Suppressor macrophage treated with lipopolysaccharide for 4 hours (primary cell): ENCODE measurements at regions not wholly inside any gene's neighbourhood (a gene's known extent, or its start where the extent isn't known, plus 50 kb on each side); places are given as distances from the start of the nearest gene placed in this dataset.

Experiments used
- DNase-seq: peaks from one replicate; pipeline ENCODE4 v3.0.0-alpha.2; 2020

DNA sequence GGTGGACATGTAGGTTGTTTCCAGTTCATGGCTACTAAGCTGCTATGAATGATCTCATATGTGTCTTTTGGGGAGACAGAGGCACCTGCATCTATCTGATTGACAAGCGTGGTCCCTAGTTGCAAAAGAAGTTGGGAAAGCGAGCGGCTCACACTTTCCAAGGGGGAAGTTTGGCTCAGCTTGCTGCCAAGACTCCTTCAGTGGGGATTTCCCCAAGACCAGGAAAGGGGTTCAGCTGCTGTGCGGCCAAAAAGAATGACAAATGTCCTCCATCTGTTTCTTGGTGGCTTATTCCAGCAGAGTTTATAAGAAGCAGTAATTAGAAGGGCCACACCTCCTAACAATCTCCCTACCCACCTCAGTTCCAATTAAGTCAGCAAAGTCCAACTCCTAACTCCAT is 128.5 kb upstream of the GALNT2 start:
- DNase-seq, result peak; percentile 22

DNA sequence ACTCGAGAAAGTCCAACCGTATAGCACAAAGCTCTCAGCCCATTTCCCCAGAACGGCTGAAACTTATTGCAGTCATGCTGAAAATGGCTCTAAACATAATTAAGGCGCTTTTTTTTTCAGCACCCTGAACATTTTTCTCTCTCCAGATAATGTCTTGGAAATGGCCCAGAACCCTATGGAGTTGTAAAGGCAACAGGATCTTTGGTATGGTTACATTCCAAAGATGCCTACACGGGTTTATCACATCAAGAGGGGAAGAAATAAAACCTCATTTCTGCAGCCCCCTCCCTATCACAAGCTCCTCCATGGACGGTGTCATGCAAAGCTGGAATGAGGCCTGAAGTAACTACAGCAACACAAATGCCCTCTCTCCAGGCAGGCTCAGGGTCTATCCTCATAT is 126.4 kb upstream of the GALNT2 start:
- no peak for DNase-seq

DNA sequence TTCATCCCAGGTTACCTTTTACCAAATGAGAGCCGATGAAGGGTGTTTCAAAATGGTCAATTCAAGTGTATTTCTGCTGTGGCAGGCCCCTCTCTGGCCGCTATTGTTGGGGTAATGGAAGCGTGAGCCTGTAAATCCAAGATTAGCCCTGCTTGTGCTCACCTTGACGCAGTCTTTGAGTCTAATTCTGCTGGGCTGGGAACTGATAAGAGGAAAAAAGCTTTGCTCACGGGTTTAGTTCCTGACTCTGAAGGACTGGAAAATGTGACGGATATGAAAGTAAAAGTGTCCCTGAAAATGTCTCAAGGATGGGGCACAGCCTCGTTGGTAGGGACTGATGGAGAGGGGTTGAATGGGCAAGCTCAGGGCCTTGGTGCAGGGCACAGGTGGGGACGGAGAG is 125.9 kb upstream of the GALNT2 start:
- no peak for DNase-seq

DNA sequence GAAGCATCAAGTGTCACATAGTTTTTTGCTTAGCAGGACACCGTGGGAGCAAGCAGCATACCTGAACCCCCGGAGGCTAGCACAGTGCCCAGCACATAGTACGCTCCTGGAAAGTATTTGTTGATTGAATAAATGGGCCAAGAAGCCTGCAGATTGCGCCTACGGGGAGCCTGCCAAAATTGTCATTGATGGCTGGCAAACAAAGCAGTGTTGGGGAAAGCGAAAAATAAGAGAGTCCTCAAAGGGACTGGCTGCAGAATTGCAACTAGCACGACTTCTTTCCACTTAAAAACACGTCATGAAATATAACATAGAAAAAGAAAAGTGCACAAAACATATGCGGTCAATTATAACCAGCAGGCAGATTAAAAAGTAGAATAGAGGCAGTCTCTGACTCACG is 125.2 kb upstream of the GALNT2 start:
- DNase-seq, result no peak

DNA sequence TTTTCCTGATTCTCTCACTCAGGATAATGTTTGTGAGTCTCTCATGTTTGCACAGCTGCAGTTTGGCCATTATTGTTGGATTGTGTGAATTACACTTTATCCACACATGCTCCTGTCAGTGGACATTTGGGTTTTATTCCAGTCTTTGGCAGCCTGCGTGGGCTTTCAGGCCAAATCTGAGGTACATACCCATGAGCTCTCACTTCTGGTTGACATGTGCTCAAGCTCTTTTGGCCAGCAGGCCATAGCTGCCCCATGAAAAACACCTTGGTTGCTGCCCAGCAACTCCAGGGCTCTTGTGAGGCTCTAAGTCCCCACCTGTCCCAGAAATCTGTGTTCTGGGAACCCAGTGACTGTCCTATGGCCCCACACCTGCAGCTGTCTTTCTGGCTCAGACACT is 124.5 kb upstream of the GALNT2 start:
- no peak for DNase-seq

DNA sequence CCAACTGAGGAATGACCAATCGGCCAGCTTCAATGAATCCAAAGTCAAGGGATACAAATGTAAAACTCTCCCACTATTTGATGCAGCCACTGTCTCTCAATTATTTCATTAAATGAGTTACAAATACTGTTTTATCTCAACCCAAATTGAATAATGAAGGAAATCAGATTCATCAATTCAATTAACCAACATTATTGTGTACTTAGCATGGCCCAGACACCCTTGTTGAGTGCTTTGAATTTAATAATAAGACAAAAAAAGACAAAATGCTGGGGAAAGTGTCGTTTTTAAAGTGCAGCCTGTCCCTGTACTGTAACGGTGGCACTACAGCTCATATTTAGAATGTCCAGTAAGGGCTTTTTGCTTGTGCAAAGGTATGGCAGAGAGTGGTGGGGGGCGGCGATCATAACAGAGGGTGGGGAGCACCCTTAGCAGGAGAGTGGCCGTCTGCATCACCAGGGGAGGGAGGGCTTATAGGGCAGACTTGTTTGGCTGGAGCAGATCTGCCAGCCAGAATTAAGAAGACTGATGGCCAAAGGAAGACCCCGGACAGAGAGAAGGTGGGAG is 123.8 kb upstream of the GALNT2 start:
- DNase-seq, result no peak

DNA sequence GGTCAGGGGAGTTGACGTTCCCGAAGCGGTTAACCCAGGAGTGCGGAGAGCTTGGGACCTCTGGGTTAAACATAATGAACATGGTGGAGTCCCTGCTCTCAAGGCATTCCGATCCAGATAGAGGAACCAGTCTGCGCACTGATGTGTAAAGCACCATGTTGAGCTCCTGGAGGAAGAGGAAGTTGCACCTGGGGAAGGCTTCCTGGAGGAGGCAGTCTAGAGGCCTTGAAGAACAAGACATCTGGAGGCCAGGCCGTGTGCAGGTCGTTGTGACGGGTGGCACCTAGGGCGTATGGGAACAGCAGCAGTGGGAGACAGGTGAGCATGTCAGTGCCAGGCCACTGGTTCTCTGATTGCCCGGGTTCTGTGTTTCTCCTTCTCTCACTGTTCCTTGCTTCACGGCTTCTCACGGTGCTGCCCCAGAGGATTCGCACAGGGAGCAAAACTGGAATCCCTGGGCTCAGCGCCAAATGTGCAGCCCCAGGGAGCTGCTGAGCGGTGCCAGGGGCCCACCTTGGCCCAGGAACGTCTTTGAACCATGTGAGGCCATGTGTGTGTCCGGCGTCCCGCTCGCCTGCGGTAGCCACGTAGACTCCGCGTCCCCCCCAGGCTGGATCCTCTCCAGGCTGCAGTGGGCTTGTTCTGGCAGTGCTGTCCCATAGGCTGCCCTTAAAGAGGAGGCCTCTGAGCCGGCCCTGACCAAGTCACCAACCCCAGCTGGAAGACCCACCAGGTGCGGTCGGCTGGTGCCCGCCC is 122.9 kb upstream of the GALNT2 start:
- no peak for DNase-seq

DNA sequence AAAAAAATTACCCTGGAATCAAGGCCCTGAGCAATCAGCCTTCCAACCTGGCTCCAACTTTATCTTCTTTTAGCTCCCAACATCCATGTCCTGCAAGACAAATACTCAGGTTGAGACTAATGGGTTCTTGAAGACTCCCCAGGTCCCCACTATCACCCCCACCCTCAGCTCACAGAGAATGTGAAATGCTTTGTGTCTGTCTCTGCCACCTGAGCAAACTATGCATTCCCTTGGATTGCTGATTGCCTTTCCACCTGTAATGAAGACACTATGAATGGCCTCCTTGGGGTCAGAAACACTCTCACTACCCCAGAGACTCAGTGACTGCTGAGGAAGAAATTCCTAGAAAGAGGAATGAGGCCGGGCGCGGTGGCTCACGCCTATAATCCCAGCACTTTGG is 121.2 kb upstream of the GALNT2 start:
- DNase-seq, result no peak

DNA sequence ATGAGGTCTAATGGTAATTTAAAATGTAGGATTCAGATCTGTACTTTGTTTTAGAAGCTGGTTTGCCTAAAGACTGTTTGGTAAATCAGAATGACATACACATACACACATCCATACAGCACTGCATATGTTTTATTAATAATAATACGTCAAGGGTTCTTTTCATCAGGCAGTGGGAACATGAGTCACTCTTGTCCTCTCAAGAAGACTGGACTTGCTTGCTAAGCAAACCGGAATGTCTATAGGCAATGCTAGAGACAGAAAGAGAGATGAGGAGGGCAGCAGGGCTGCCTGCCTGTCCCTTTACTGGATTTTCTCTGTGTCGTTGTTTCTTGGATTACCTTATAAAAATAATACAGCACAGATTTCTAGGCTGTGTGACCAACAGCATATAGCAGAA is 119.1 kb upstream of the GALNT2 start:
- no peak for DNase-seq

DNA sequence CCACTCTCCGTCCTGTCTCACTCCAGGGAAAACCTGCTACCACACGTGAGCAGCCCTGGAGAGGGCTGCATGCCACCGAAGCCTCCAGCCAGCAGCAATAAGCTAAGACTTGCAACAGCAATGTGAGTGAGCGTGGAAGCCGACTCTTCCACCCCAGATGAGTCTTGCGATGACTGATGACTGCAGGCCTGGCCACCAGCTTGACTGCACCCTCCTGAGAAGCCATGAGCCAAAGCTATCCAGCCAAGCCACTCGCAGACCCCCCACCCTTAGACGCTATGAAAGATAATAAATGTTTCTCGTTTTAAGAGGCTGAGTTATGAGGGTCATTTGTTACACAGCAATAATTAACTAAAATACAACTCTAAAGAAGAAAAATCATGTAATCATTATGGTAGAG is 118.6 kb upstream of the GALNT2 start:
- no peak for DNase-seq

DNA sequence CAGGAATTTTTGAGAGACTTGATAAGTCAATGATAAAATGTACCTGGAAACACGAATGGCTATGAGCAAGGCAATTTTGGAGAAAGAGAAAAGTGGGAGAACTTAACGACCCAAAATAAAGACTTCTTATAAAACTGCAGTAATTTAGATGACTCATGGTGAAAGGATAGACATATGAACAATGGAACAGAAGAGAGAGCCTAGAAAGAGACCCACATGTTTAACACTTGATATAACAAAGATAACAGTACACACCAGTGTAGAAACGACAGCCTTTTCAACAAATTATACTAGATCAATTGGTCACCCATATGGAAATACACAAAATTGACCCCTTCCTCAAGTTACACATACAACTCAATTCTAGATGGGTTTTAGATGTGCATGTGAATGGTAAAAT is 117.5 kb upstream of the GALNT2 start:
- no peak for DNase-seq

DNA sequence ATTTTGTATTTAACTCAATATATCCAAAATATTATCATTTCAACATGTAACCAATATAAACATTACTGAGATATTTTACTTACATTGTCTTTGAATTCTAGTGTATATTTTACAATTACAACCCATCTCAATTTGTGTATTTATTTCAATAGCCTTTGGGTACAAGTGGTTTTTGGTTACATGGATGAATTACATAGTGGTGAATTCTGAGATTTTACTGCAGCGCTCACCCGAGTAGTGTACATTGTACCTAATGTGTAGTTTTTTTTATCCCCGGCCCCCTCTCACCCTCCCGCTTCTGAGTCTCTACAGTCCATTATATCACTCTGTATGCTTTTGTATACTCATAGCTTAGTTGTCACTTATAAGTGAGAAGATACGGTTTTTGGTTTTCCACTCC is 117.0 kb upstream of the GALNT2 start:
- no peak for DNase-seq

DNA sequence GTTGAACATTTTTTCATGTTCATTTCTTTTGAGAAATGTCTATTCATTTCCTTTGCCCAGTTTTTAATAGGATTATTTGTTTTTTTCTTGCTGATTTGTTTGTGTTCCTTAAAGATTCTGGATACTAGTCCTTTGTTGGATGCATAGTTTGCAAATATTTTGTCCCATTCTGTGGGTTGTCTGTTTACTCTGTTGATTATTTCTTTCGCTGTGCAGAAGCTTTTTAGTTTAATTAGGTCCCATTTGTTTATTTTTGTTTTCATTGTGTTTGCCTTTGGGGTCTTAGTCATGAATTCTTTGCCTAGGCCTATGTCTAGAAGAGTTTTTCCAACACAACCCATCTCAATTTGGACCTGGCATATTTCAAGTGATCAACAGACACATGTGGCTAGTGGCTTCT is 116.1 kb upstream of the GALNT2 start:
- DNase-seq, result no peak

DNA sequence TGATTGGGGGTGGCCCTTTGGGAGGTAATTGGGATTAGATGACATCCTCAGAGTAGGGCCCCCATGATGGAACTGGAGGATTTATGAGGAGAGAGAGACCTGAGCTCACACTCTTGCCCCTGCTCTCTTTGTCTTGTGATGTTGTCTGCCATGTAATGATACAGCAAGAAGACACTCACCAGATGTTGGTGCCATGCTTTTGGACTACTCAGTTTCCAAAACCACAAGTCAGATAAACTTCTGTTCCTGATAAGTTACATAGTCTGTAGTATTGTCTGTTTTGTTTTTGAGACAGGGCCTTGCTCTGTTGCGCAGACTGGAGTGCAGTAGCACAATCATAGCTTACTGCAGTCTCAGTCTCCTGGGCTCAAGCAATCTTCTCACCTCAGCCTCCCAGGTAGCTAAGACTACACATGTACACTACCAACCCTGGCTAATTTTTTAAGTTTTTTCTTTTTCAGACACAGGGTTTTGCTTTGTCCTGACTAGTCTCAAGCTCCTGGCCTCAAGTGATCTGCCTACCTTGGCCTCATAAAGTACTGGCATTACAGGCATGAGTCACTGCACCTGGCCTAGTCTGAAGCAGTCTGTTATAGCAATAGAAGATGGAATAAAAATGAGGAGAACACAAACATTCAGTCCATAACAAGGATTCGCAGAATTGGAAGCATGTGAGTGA is 115.0 kb upstream of the GALNT2 start:
- DNase-seq, result no peak

DNA sequence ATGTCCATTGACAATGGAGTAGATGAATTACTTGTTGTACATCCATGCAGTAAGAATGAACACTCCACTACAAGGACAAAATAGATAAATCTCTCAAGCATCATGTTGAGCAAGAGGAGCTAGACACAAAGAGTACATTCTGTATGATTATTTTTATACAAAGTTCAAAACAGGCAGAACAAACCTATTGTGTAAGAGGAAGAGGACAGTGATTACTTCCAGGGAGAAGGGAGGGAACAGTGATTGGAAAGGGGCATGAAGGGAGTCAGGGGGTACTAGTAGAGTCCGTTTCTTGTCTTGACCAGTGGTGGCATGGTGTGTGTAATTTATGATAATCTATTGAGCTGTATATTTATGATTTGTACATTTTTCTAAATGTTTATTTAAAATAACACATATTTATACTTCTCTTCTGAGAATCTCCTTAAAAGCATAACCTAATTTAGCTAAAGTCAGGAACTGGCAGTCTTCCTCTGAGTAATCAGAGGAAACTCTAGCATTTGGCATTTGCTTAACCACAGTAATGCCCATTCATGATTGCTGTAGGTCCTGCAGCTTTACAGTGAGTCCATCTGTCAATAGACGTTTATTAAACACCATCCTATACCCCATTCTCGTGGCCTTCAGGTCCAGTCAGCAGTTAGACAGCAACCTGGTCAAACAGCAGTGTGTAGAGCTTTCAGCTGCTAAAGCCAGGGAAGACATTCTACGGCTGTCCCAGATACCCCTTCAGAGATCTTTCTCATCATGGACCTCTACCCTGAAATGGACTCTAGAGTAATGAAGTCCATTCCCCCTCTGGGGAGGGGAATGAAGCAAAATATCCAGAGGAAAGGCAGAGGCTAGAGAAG is 114.1 kb upstream of the GALNT2 start:
- DNase-seq, result no peak

DNA sequence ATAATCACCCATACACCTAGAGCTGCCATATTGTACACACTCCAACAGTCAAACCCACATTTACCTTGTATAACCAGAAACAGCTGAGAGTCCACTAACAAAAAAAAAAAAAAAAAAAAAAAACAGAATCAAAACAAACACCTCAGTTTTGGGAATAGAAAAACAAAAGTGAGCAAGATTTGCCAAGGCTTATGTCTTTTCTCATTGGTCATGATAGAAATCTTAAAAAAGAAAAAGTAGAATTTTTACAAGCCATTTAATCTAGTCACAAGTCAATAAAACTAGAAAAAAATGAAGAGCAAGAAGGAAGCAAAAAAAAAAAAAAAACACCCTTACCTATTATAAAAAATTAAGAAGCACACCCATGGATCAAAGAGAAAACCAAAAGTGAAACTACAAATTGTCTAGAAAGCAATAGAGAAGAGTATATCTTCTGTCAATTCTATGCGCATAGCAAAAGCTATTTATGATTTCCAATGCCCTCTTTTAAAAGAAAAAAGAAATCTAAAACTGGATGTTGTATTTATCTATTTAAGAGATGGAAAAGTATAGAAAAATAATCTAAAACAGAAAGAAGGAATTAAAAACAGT is 113.2 kb upstream of the GALNT2 start:
- no peak for DNase-seq

DNA sequence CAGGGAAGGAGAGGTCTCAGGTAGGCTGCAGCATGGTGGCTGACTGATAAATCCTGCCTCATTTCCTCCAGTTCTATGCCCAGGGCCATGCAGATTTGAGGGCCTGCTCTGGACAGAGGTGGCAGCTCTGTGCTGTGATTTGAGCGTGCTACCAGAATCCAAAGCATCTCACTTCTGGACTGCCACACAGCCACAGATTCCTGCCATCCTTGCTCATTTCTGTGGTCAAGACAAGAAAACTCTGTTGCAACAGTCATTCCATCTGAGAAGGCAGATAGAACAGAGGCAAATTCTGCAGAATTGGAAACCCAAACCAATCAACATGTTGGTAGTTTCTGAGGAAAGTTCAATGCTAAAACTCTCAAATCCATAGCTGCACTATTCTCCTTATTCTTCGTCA is 102.8 kb upstream of the GALNT2 start:
- DNase-seq, result no peak

DNA sequence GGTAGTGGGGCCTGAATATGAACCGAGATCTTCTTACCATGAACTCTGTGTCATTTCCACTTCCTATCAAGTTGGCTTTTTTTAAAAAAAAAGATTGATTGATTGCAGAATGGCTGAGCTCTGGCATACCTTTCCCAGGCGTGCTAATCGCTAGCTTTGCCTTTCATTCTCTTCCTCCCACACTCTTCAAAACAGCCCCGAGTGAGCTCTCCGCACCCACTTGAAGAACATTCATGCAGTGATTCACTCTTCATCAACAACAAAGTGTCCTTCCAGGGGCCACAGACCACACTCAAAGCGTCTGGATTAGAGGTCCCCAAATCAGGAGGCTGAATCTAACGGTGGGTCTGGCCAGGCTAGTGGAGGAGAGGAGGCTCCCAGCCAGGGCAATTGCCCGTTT is 96.3 kb upstream of the GALNT2 start:
- no peak for DNase-seq

DNA sequence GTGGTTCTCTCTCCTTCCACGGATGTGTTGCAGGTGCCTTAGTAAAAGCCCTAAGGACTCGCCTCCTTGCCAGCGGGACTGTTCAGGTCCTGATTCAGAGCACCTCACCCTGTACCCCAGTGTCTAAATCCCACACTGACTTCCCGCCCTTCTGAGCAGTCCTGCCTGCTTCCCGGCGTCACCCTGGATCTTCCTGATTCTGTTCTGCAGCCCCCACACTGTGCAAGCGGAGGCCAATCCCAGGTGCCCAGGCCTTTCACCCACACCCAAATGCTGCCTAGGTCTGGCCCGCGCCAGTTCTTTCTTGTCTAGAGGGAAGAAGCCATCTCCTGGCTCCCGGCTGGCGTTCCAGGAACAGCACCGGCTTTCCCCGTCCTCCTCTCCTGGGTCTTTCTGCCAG is 95.9 kb upstream of the GALNT2 start:
- no peak for DNase-seq

DNA sequence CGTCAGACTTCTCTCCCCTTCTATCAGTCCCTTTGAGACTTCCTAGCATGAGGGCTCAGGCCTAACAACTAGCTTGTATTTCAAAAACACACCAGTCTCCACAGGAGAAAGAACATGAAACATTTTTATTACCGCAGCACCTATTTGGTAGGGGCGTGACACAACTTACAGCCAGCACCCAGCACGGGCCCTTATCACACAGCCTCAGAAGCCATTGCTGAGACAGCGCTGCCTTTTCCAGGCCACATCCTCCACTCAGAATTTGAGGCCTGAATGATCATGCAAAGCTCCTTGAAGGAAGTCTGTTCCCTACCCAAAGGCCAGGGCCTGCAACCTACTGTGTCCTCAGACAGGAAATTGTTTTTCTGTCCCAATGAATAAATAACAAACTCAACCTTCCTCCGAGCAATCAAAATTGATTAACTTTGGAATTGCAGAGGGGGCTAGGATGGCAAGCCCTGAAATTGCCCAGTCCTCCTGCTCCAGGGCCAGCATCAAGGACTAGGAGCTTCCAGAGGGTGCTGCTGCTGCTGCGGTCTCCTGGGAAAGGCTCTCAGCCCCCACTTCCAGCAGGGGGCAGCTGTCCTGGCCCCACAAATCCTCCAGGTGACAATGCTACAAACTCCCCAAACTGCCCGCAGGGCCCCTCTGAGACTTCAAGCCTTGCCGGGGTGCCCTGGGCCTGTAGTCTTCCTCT is 94.3 kb upstream of the GALNT2 start:
- peak; percentile 12 for DNase-seq

DNA sequence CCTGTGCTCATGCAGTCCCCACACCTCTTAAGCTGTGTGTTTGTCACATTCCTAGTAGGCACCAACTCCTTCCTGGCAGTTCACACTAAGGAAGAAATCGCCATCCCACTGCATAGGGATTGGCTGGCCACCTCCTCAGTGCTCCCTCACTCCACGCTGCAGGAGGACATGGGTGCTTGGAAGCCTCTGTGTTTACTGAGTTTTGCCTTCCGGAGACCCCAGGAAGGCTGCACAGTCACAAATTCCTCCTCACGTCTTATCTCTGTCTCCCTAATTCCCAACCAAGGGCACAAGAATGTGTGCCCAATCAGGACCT is 93.8 kb upstream of the GALNT2 start:
- DNase-seq, result no peak

DNA sequence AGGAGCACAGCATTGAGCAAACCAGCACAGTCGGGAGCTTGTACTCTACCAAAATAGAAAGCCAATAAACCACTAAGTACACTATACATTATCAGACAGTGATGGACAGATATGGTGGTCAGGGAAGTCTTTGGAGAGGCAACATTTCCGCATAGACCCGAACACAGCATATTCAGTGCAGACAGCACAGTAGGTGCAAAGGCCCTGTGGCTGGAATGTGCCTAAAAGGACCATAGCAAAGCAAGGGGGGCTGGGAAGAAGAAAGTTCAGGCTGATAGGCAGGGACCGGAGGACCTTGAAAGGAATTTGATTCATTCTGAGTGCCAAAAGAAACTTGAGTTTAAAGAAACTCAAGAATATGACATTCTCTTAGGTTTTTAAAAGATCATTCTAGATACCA is 92.0 kb upstream of the GALNT2 start:
- DNase-seq, result no peak

DNA sequence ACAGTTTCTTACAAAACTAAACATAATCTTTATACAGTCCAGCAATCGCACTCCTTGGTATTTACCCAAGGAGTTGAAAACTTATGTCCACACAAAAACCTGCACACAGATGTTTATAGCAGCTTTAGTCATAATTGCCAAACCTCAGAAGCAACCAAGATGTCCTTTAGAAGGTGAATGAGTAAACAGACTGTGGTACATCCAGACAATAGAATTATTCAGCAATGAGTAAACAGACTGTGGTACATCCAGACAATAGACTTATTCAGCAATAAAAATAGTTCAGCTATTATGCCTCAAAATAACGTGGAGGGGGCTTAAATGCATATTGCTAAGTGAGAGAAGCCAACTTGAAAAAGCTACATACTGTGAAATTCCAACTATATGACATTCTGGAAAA is 87.0 kb upstream of the GALNT2 start:
- DNase-seq, result no peak
